ENCODE measurements at regions not wholly inside any gene's neighbourhood (a gene's known extent, or its start where the extent isn't known, plus 50 kb on each side); places are given as distances from the start of the nearest gene placed in this dataset.

DNA sequence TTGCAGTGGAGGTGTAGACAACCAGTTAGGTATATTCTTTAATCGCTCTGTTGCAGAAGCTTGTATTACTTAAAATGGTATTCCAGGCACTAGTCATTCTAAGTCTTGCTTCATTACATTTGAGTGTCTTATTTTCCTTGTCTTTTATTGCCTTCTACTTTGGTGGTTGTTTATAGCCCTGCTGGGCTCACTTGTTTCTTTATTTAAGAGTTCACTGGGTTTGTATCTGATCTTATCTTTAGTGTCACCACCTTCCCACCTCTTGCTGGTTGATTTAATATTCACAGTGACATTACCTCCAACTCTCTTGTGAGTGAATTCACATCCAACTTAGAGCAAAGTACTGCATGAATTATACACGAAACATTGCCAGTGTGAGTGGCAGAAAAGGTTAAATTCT is 83.6 kb upstream of the BNC2 start:
- no peaks in the 10 kb centered on the region for H3K23me2 ChIP-seq (ENCODE audit: low read depth, low read length)
- no peak overlapping the region for H2BK5ac ChIP-seq (ENCODE audit: low read depth, low read length)
- H2AFZ ChIP-seq (ENCODE audit: low read length), result no peak overlapping the region
- no peak overlapping the region for H2BK20ac ChIP-seq (ENCODE audit: low read length)
- no peak overlapping the region for H4K8ac ChIP-seq (ENCODE audit: extremely low read depth, insufficient read depth, low read length)
- H4K20me1 ChIP-seq (replicated peaks in 1 of 2; ENCODE audit: control insufficient read depth in 1 of 2, insufficient read depth in 2 of 2, low read length in 2 of 2), result no peaks in the 10 kb centered on the region
- 95% methylated on average over 2 of the region's 2 CpGs; no CpG with 5 or more reads in 1 of the 2 experiments for WGBS, 2 experiments (ENCODE audit: extremely low coverage in 1 of 2, insufficient coverage in 1 of 2, insufficient read length in 1 of 2, insufficient replicate concordance in 2 of 2, low coverage in 1 of 2, low lambda C conversion rate in 2 of 2, missing lambda C conversion rate in 1 of 2)
- no peak for TF ChIP-seq RXRA (IDR thresholded peaks at IDR 0.05; ENCODE audit: insufficient read depth, low read depth, low read length)
- no peak for TF ChIP-seq NRF1 (IDR thresholded peaks at IDR 0.05; ENCODE audit: low read depth, low read length)
- TF ChIP-seq EP300 (IDR thresholded peaks at IDR 0.05; ENCODE audit: borderline replicate concordance in 1 of 2, low read depth in 2 of 2, low read length in 2 of 2), result no peak
- H2AK5ac ChIP-seq (ENCODE audit: low read depth, low read length), result no peak overlapping the region
- H3K79me1 ChIP-seq (ENCODE audit: low read depth, low read length), result no peaks in the 10 kb centered on the region
- no peaks in the 10 kb centered on the region for H3K36me3 ChIP-seq (ENCODE audit: control insufficient read depth in 2 of 4, insufficient read depth in 4 of 4, low read length in 3 of 4)
- H3K4ac ChIP-seq (replicated peaks; ENCODE audit: insufficient read length, low read depth, low read length), result no peak overlapping the region
- no peaks in the 10 kb centered on the region for H3K9me3 ChIP-seq (ENCODE audit: insufficient read depth in 2 of 2, low read depth in 1 of 2, low read length in 1 of 2)
- no peak overlapping the region for H2BK15ac ChIP-seq (ENCODE audit: low read length)
- H3K79me2 ChIP-seq (ENCODE audit: control insufficient read depth in 1 of 2, insufficient read depth in 2 of 2, low read length in 2 of 2), result no peaks in the 10 kb centered on the region
- 0 out of 7 replicates have a peak, but pooled peaks cover 0 to 3% (median 0%) of the 10 kb centered on the region in 4 experiments for H3K4me1 ChIP-seq (replicated peaks in 1 of 4; ENCODE audit: control insufficient read depth in 3 of 4, insufficient read depth in 4 of 4, low read length in 3 of 4)
- no peak overlapping the region for H3K27ac ChIP-seq (ENCODE audit: low read depth, low read length)
- no peak overlapping the region for H3K18ac ChIP-seq (ENCODE audit: extremely low read depth, low read length)
- no peak overlapping the region for H4K91ac ChIP-seq (replicated peaks; ENCODE audit: insufficient read length, low read length)
- ChIA-PET POLR2A (ENCODE audit: partially characterized antibody) (no interaction called here), CTCF (ENCODE audit: partially characterized antibody) (interaction anchor here (0.8 kb wide), 1 partner anchor 109 kb away, joined by 3 read pairs; no protein-coding TSS in a partner anchor)
- no peak overlapping the region for H3K56ac ChIP-seq (replicated peaks; ENCODE audit: insufficient read length, low read depth, low read length)
- no peak overlapping the region for H2BK12ac ChIP-seq (ENCODE audit: low read depth, low read length)
- no peak overlapping the region for H2BK120ac ChIP-seq (replicated peaks; ENCODE audit: low read depth, low read length)
- no peak overlapping the region for H3K9ac ChIP-seq (replicated peaks in 1 of 4; ENCODE audit: extremely low read depth in 1 of 4, low read depth in 3 of 4, low read length in 3 of 4)
- H3K27me3 ChIP-seq (replicated peaks in 1 of 4; ENCODE audit: control insufficient read depth in 3 of 4, extremely low read depth in 1 of 4, insufficient read depth in 3 of 4, low read length in 3 of 4), result no peaks in the 10 kb centered on the region
- no peak overlapping the region for H3K14ac ChIP-seq (ENCODE audit: insufficient read length)
- no peak overlapping the region for H3K23ac ChIP-seq (ENCODE audit: insufficient read length)
- FAIRE-seq (no peak), DNase-seq (ENCODE audit: low read depth in 1 of 2, low spot score in 2 of 2) (no peak)
- no peak overlapping the region for H4K5ac ChIP-seq (ENCODE audit: insufficient read length, low read depth, low read length)
- no peak overlapping the region for H3K4me2 ChIP-seq (ENCODE audit: insufficient read depth in 1 of 2, low read depth in 2 of 2, low read length in 2 of 2)
- no peak overlapping the region for H3K4me3 ChIP-seq (ENCODE audit: extremely low read depth in 1 of 4, insufficient read depth in 2 of 4, low read depth in 3 of 4, low read length in 4 of 4)

Data from H1 (cell line).